ENCODE measurements at regions not wholly inside any gene's neighbourhood (a gene's known extent, or its start where the extent isn't known, plus 50 kb on each side); places are given as distances from the start of the nearest gene placed in this dataset.

GRCh38 chr10:4519658-4520402 lies 306.2 kb upstream of the AKR1E2 start:
- no peak for TF ChIP-seq CTCF (conservative IDR thresholded peaks at IDR 0.05)
- no peak for TF ChIP-seq EZH2 (IDR thresholded peaks at IDR 0.05; ENCODE audit: low read depth)
